Heart left ventricle (tissue), 16 donors: ENCODE measurements at regions not wholly inside any gene's neighbourhood (a gene's known extent, or its start where the extent isn't known, plus 50 kb on each side); places are given as distances from the start of the nearest gene placed in this dataset.
A peak's percentile ranks its signal among the peaks of the same experiment; 100 is the strongest.
"Not testable (repeated sequence)": the region's sequence is repeated elsewhere in the genome, so short reads cannot be mapped to it uniquely, and the experiment has no call there.

Experiments
- ATAC-seq, 4 donors: fragments of 200-7000 bp; cut with Tn5 transposase; one replicate each; pipeline ENCODE4 v1.9.1; 2020 to 2022; ENCODE audit warnings: moderate library complexity in 4 of 4, mild to moderate bottlenecking in 3 of 4, moderate number of reproducible peaks in 1 of 4
- DNase-seq, 5 donors: peaks; one replicate each; pipeline ENCODE4 v3.0.0-alpha.2; 2020
- H3K27ac ChIP-seq, 12 donors: fragments of 200-600 bp; sonication (generic) in 4 of 12; one replicate each; pipeline versions ENCODE4 v1.5.0 to v1.8.0; 2016 to 2022; ENCODE audit warnings: mild to moderate bottlenecking in 2 of 12
- H3K27me3 ChIP-seq, 9 donors: fragments of 200-600 bp; sonication (generic) in 2 of 9; one replicate each; pipeline versions ENCODE4 v1.5.1 to v1.8.0; 2016 to 2022; ENCODE audit warnings: mild to moderate bottlenecking in 3 of 9
- H3K36me3 ChIP-seq, 9 donors: fragments of 200-600 bp; sonication (generic) in 2 of 9; one replicate each; pipeline versions ENCODE4 v1.5.0 to v1.8.0; 2018 to 2022; ENCODE audit warnings: mild to moderate bottlenecking in 2 of 9
- H3K4me1 ChIP-seq, 12 donors: fragments of 200-600 bp; sonication (generic) in 4 of 12; one replicate each; pipeline versions ENCODE4 v1.5.0 to v1.8.0; 2016 to 2022; ENCODE audit warnings: mild to moderate bottlenecking in 3 of 12
- H3K4me3 ChIP-seq, 12 donors: fragments of 200-600 bp; sonication (generic) in 4 of 12; one replicate each; pipeline versions ENCODE4 v1.5.0 to v1.8.0; 2017 to 2022; ENCODE audit warnings: mild to moderate bottlenecking in 9 of 12, moderate library complexity in 4 of 12
- H3K9me3 ChIP-seq, 12 donors: fragments of 200-600 bp; sonication (generic) in 4 of 12; one replicate each; pipeline versions ENCODE4 v1.5.0 to v1.8.0; 2016 to 2022; ENCODE audit warnings: mild to moderate bottlenecking in 1 of 12
- POLR2A ChIP-seq, 2 donors: fragments of 450-650 bp; IDR thresholded peaks; one replicate each; pipeline ENCODE4 v1.6.1; 2017; ENCODE audit warnings: antibody characterized with exemption in 2 of 2, mild to moderate bottlenecking in 2 of 2, moderate library complexity in 2 of 2
- WGBS, 4 donors: extraction: QIAGEN DNeasy Blood & Tissue Kit in 2 of 4; methylation state at CpG; one replicate each; pipeline versions ENCODE4 v1.1.5 to v1.1.7; 2013 to 2018; 5-methylcytosine and 5-hydroxymethylcytosine counted together
- intact Hi-C, 10 donors: fragments of 100-400 bp; cut with DNase I; formaldehyde crosslinking; loops; one replicate each; pipeline versions ENCODE4 v1.11.1 to v1.14.2; 2022
- TF ChIP-seq, protein P1 (sequence below), 12 donors: fragments of 200-600 bp; sonication (generic) in 4 of 12; IDR thresholded peaks; one replicate each; pipeline versions ENCODE4 v1.5.0 to v1.8.0; 2018 to 2022; ENCODE audit warnings: antibody characterized with exemption in 12 of 12, mild to moderate bottlenecking in 5 of 12
- donor health status: ischemic (EF 13 %, LVEDD 7.1; RV severe dilation, severe dysfunction).
- donor health status: healthy with polysubstance abuse.
- donor health status: DM: no; HTN: yes; CAD: no.
- donor health status: DM: no; HTN: no; CAD: no.
- donor health status: ischemic (EF 25% LVEDD 6.9; RV normal size, moderate dysfunction).
- donor health status: ischemic (EF 25% LVEDD 5.7; RV mildly dilated, moderate dysfunction).
- donor health status: healthy.
- donor health status: DM: yes; HTN: yes; CAD: no.
- donor health status: ischemic (EF 35%, LVEDD 5.7; RV mildly dilated, moderate dysfunction).
- donor health status: nonischemic (EF 11% LVEDD 7.7; RV severe dilation, severe dysfunction).
- donor health status: DM: yes; HTN: yes; CAD: no.
- donor health status: PGD.
- donor health status: ischemic (EF 29% LVEDD 5.4; RV normal size, mild dysfunction).
- donor health status: nonischemic (EF 23%, LVEDD 6.1; RV moderate dilation, normal function).

- Histone ChIP-seq H3K4me3 (no peak overlapping the region), H3K36me3 (no peaks in the 10 kb centered on the region), H3K4me1 (peaks cover 0 to 56% (median 0%) of the 10 kb centered on the region in 12 donors), H3K9me3 (no peaks in the 10 kb centered on the region), H3K27ac (peak overlapping the region in 1 of 12 donors; percentile 82), H3K27me3 (no peaks in the 10 kb centered on the region)
- DNase-seq (no peak), ATAC-seq (peak in 1 of 4 donors; percentile 25)
- intact Hi-C loops, result no loop called here
- WGBS, 4 donors, result 74 to 92% (median 85%) methylated on average over 2 of the region's 2 CpGs
- TF ChIP-seq POLR2A (IDR thresholded peaks at IDR 0.05), result no peak
- TF ChIP-seq, protein P1, sequence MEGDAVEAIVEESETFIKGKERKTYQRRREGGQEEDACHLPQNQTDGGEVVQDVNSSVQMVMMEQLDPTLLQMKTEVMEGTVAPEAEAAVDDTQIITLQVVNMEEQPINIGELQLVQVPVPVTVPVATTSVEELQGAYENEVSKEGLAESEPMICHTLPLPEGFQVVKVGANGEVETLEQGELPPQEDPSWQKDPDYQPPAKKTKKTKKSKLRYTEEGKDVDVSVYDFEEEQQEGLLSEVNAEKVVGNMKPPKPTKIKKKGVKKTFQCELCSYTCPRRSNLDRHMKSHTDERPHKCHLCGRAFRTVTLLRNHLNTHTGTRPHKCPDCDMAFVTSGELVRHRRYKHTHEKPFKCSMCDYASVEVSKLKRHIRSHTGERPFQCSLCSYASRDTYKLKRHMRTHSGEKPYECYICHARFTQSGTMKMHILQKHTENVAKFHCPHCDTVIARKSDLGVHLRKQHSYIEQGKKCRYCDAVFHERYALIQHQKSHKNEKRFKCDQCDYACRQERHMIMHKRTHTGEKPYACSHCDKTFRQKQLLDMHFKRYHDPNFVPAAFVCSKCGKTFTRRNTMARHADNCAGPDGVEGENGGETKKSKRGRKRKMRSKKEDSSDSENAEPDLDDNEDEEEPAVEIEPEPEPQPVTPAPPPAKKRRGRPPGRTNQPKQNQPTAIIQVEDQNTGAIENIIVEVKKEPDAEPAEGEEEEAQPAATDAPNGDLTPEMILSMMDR (IDR thresholded peaks at IDR 0.05), result no peak
These were observed 67.0 kb upstream of the IGLL5 start for GRCh38 chr22:22820626-22821025.

DNA sequence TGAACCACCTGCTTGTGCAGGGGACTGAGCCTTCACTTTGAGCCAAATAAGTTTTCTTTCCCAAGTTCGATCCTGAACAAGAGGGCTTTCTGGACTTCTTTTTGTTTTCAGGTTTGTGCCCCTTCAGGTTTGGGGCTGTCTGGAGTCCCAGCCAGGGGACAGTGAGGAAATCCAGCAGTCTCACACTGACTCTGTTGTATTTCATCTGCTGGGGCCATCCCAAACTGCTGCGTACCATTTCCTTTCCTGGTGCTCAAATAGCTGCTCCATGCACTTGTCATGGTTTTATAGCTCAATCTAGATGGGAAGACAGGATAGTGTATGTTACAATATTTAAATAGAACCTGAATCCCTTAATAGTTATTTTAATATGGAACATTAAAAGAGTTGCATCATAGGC is 66.3 kb upstream of the IGLL5 start:
- Histone ChIP-seq H3K36me3 (no peaks in the 10 kb centered on the region), H3K27me3 (no peaks in the 10 kb centered on the region), H3K9me3 (no peaks in the 10 kb centered on the region), H3K4me3 (no peak overlapping the region), H3K27ac (peak overlapping the region in 1 of 12 donors; percentile 68), H3K4me1 (peaks cover 0 to 49% (median 0%) of the 10 kb centered on the region in 12 donors)
- DNase-seq (no peak), ATAC-seq (no peak)
- 88 to 95% (median 91%) methylated on average over 2 of the region's 2 CpGs for WGBS, 4 donors
- TF ChIP-seq, protein P1 (IDR thresholded peaks at IDR 0.05), result no peak
- TF ChIP-seq POLR2A (IDR thresholded peaks at IDR 0.05), result no peak
- intact Hi-C loops, result no loop called here

DNA sequence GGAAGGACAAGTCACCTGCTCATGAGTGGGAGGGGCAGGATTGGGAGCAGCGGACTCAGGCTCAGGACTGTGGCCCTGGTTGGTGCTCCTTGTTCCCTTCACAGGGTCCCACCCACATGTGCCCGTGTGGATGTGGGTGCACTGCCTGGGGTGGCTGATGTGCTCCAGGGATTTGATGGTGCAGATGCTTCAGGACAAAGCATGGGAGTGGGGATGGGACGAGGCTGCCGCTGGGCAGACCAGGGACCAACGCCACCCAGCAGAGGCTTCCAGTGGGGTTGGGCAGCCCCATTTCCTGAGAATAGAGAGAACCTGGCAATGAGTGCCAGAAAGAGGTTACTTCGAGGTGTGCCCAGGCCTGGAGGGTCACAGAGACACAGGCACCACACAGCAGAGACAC is 65.5 kb upstream of the IGLL5 start:
- H3K36me3 ChIP-seq, result no peaks in the 10 kb centered on the region
- peak overlapping the region in 2 of 12 donors; percentile 22 to 68 for H3K27ac ChIP-seq
- no peaks in the 10 kb centered on the region for H3K9me3 ChIP-seq
- WGBS, 4 donors, result 71 to 84% (median 79%) methylated on average over 5 to 6 of the region's 6 CpGs
- no peak overlapping the region for H3K4me3 ChIP-seq
- no peak for DNase-seq
- intact Hi-C loops, result no loop called here
- TF ChIP-seq, protein P1 (IDR thresholded peaks at IDR 0.05), result no peak
- TF ChIP-seq POLR2A (IDR thresholded peaks at IDR 0.05), result no peak
- peaks cover 0 to 49% (median 0%) of the 10 kb centered on the region in 12 donors for H3K4me1 ChIP-seq
- H3K27me3 ChIP-seq, result no peaks in the 10 kb centered on the region
- ATAC-seq, result no peak

DNA sequence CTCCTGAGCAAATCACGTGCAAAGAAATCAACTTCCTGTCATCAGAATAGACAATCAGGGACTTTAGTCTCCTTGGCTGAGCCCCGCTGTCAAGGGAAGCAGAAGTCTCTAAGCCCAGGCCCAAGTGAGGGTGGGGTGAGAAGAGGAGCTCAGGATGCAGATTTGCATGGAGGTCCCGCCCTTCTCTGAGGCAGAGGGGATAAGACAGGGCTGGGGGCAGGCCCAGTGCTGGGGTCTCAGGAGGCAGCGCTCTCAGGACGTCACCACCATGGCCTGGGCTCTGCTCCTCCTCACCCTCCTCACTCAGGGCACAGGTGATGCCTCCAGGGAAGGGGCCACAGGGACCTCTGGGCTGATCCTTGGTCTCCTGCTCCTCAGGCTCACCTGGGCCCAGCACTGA is 65.1 kb upstream of the IGLL5 start:
- DNase-seq, ATAC-seq, H3K36me3 ChIP-seq, H3K27me3 ChIP-seq, H3K4me3 ChIP-seq, intact Hi-C loops, H3K9me3 ChIP-seq: not testable (repeated sequence)
- Histone ChIP-seq H3K4me1 (peaks cover 0 to 49% (median 0%) of the 10 kb centered on the region in 12 donors), H3K27ac (peak overlapping the region in 2 of 12 donors; percentile 22 to 68)
- 43 to 75% (median 47%) methylated on average over 4 to 5 of the region's 5 CpGs for WGBS, 4 donors
